ENCODE measurements at regions not wholly inside any gene's neighbourhood (a gene's known extent, or its start where the extent isn't known, plus 50 kb on each side); places are given as distances from the start of the nearest gene placed in this dataset.

GRCh38 chr12:16095531-16096110 lies 181.9 kb downstream of the SLC15A5 start:
- Histone ChIP-seq H3K9me3 (ENCODE audit: control insufficient read depth in 4 of 4, insufficient read depth in 3 of 4, low read length in 3 of 4) (no peaks in the 10 kb centered on the region), H3K4me3 (no peak overlapping the region), H3K27ac (ENCODE audit: low read depth in 1 of 2, low read length in 1 of 2) (no peak overlapping the region), H3K9ac (ENCODE audit: insufficient read depth in 1 of 2, low read length in 2 of 2) (no peak overlapping the region), H3K27me3 (ENCODE audit: control insufficient read depth in 3 of 3, insufficient read depth in 3 of 3, low read length in 2 of 3) (no peaks in the 10 kb centered on the region), H3K36me3 (ENCODE audit: control insufficient read depth in 4 of 4, insufficient read depth in 4 of 4, low read length in 4 of 4) (no peaks in the 10 kb centered on the region), H3K4me1 (ENCODE audit: control insufficient read depth in 5 of 5, insufficient read depth in 5 of 5, low read length in 5 of 5) (peaks cover 0 to 7% (median 0%) of the 10 kb centered on the region in 5 donors)
- ATAC-seq (ENCODE audit: insufficient read depth, low FRiP score) (no peak), DNase-seq (peak in 1 of 3 donors; percentile 5)
- TF ChIP-seq CTCF (IDR thresholded peaks at IDR 0.05; ENCODE audit: control extremely low read depth, extremely low read depth): no peak
- WGBS, 2 donors: 43 to 45% methylated on average over 4 of the region's 4 CpGs

- ATAC-seq (ENCODE audit: insufficient read depth, low FRiP score): no peak
Observed at GRCh38 chr12:16094437-16094836, 183.0 kb downstream of the SLC15A5 start.

GRCh38 chr12:16093825-16094224 lies 182.7 kb downstream of the DERA start:
- peaks cover 0 to 7% (median 0%) of the 10 kb centered on the region in 5 donors for H3K4me1 ChIP-seq (ENCODE audit: control insufficient read depth in 5 of 5, insufficient read depth in 5 of 5, low read length in 5 of 5)
- no peaks in the 10 kb centered on the region for H3K27me3 ChIP-seq (ENCODE audit: control insufficient read depth in 3 of 3, insufficient read depth in 3 of 3, low read length in 2 of 3)
- H3K9me3 ChIP-seq (ENCODE audit: control insufficient read depth in 4 of 4, insufficient read depth in 3 of 4, low read length in 3 of 4): no peaks in the 10 kb centered on the region
- H3K4me3 ChIP-seq: no peak overlapping the region
- DNase-seq: no peak
- no peak for ATAC-seq (ENCODE audit: insufficient read depth, low FRiP score)
- no peak overlapping the region for H3K27ac ChIP-seq (ENCODE audit: low read depth in 1 of 2, low read length in 1 of 2)
- H3K36me3 ChIP-seq (ENCODE audit: control insufficient read depth in 4 of 4, insufficient read depth in 4 of 4, low read length in 4 of 4): no peaks in the 10 kb centered on the region
- TF ChIP-seq CTCF (IDR thresholded peaks at IDR 0.05; ENCODE audit: control extremely low read depth, extremely low read depth): no peak
- H3K9ac ChIP-seq (ENCODE audit: insufficient read depth in 1 of 2, low read length in 2 of 2): no peak overlapping the region

More at GRCh38 chr12:16094437-16094836, 183.0 kb downstream of the SLC15A5 start:
- Histone ChIP-seq H3K27ac (ENCODE audit: low read depth in 1 of 2, low read length in 1 of 2) (no peak overlapping the region), H3K9me3 (ENCODE audit: control insufficient read depth in 4 of 4, insufficient read depth in 3 of 4, low read length in 3 of 4) (no peaks in the 10 kb centered on the region), H3K9ac (ENCODE audit: insufficient read depth in 1 of 2, low read length in 2 of 2) (no peak overlapping the region), H3K27me3 (ENCODE audit: control insufficient read depth in 3 of 3, insufficient read depth in 3 of 3, low read length in 2 of 3) (no peaks in the 10 kb centered on the region), H3K4me3 (no peak overlapping the region), H3K4me1 (ENCODE audit: control insufficient read depth in 5 of 5, insufficient read depth in 5 of 5, low read length in 5 of 5) (peaks cover 0 to 7% (median 0%) of the 10 kb centered on the region in 5 donors), H3K36me3 (ENCODE audit: control insufficient read depth in 4 of 4, insufficient read depth in 4 of 4, low read length in 4 of 4) (no peaks in the 10 kb centered on the region)
- TF ChIP-seq CTCF (IDR thresholded peaks at IDR 0.05; ENCODE audit: control extremely low read depth, extremely low read depth): no peak
- DNase-seq: no peak
- 39 to 55% methylated on average over 2 of the region's 2 CpGs for WGBS, 2 donors

GRCh38 chr12:16090974-16091373 lies 179.8 kb downstream of the DERA start:
- H3K36me3 ChIP-seq (ENCODE audit: control insufficient read depth in 4 of 4, insufficient read depth in 4 of 4, low read length in 4 of 4): no peaks in the 10 kb centered on the region
- no peaks in the 10 kb centered on the region for H3K27me3 ChIP-seq (ENCODE audit: control insufficient read depth in 3 of 3, insufficient read depth in 3 of 3, low read length in 2 of 3)
- H3K4me3 ChIP-seq: no peak overlapping the region
- peaks cover 0 to 4% (median 0%) of the 10 kb centered on the region in 5 donors for H3K4me1 ChIP-seq (ENCODE audit: control insufficient read depth in 5 of 5, insufficient read depth in 5 of 5, low read length in 5 of 5)
- no peak for TF ChIP-seq CTCF (IDR thresholded peaks at IDR 0.05; ENCODE audit: control extremely low read depth, extremely low read depth)
- no peaks in the 10 kb centered on the region for H3K9me3 ChIP-seq (ENCODE audit: control insufficient read depth in 4 of 4, insufficient read depth in 3 of 4, low read length in 3 of 4)
- DNase-seq: no peak
- H3K27ac ChIP-seq (ENCODE audit: low read depth in 1 of 2, low read length in 1 of 2): no peak overlapping the region
- no peak for ATAC-seq (ENCODE audit: insufficient read depth, low FRiP score)
- WGBS, 2 donors: 93 to 95% methylated on average over 3 of the region's 3 CpGs
- no peak overlapping the region for H3K9ac ChIP-seq (ENCODE audit: insufficient read depth in 1 of 2, low read length in 2 of 2)
